ENCODE measurements at regions not wholly inside any gene's neighbourhood (a gene's known extent, or its start where the extent isn't known, plus 50 kb on each side); places are given as distances from the start of the nearest gene placed in this dataset.

DNA sequence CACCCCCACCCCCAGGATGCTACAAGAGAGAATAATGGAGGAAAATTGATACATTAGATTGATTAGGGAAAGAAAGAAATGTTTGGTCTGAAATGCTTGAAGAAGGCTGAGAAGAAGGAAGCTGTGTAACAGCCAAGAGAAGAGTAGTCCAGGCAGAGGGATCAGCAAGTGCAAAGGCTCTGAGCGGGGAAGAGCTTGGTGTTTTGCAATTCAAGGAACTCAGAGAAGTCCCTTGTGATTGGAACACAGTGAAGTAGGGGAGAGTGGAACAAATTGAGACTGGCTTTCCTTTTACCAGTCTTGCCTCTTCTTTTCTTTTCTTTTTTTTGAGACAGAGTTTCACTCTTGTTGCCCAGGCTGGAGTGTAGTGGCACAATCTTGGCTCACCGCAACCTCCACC lies 76.6 kb upstream of the CHD6 start:
- Histone ChIP-seq H3K36me3 (no peaks in the 10 kb centered on the region), H3K9me3 (no peaks in the 10 kb centered on the region), H3K27ac (no peak overlapping the region), H3K27me3 (no peaks in the 10 kb centered on the region), H3K4me1 (peaks cover 0 to 8% of the 10 kb centered on the region in 2 donors), H3K4me3 (no peak overlapping the region)
- intact Hi-C loops (cut with DNase I), result no loop called here
- no peak for ATAC-seq
- no peak for DNase-seq
- TF ChIP-seq, protein P1, sequence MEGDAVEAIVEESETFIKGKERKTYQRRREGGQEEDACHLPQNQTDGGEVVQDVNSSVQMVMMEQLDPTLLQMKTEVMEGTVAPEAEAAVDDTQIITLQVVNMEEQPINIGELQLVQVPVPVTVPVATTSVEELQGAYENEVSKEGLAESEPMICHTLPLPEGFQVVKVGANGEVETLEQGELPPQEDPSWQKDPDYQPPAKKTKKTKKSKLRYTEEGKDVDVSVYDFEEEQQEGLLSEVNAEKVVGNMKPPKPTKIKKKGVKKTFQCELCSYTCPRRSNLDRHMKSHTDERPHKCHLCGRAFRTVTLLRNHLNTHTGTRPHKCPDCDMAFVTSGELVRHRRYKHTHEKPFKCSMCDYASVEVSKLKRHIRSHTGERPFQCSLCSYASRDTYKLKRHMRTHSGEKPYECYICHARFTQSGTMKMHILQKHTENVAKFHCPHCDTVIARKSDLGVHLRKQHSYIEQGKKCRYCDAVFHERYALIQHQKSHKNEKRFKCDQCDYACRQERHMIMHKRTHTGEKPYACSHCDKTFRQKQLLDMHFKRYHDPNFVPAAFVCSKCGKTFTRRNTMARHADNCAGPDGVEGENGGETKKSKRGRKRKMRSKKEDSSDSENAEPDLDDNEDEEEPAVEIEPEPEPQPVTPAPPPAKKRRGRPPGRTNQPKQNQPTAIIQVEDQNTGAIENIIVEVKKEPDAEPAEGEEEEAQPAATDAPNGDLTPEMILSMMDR (IDR thresholded peaks at IDR 0.05), result no peak

DNA sequence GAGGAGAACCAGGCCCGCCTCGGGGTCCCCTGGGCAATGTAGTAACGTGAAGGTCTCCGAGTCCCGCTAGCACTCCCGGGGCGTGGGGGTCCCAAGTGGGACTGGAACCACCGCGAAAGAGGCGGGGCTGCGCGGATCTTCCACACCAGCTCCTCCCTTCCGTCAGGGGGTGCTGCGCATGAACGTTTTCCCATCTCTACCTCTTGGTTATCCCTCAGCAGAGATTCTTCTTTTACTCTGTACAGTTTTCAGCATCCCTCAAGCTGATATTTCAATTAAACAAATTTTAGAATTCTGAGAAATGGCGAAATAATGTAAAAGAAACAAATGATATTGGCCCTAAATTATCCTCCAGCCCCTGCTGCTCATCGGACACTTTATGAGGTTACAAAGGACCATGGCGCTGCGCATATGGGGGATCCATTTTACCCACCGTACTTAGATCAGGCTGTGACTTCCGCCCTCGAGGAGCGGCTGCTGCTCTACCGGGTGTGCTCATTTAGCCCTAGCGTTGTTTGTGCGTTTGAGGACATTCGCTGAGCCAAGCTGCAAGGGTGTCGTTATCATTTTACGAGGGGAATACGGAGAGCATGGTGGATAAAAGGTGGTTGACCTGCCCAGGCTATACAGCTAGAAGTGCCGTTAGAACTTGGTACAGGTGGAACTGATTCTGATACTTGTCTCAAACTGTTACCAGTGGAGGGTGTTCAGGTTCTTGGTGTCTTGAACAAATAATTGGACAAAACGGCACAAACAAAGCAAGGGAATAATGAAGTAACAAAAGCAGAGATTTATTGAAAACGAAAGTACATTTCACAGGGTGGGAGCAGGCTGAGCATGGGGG lies 75.2 kb upstream of the CHD6 start:
- TF ChIP-seq, protein P1 (IDR thresholded peaks at IDR 0.05), result peak; percentile 7 to 29
- H3K4me1 ChIP-seq, result peaks cover 0 to 8% of the 10 kb centered on the region in 2 donors
- peak overlapping the region; percentile 55 to 64 for H3K4me3 ChIP-seq
- peak; percentile 97 for ATAC-seq
- intact Hi-C loops (cut with DNase I), result no loop called here
- no peaks in the 10 kb centered on the region for H3K9me3 ChIP-seq
- peak overlapping the region; percentile 83 to 89 for H3K27ac ChIP-seq
- H3K36me3 ChIP-seq, result no peaks in the 10 kb centered on the region
- H3K27me3 ChIP-seq, result no peaks in the 10 kb centered on the region
- DNase-seq, result peak; percentile 82 to 88 (median 86)

DNA sequence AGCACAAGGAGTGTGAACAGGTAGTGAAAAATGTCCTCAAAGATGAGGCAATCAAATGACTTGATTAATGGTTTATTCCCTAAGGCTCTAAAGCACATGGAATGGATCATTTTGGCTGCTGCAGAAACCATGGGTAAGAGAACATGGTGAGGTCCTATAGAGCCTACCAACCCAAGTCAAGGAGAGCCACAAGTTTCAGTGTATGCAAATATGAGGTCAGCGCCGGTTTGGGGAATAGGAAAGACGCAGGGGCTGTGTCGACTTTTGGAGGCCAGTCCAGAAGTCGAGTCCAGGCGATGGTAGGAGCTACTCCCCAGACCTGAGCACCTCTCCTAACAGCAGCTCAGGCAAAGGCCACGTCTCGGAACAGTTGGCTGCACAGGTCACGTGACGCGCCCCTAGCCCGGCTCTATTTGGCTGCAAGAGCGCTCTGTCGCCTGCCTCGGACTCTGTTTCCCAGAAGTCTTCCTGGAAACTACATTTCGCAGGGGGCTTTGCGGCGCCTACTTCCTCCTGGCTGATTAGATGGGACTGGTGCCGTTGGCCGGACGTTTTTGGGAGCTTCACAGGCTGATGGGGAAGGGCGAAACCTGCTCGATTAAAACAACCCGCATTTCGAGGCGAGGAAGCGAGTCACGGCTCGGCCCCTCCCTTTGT lies 74.4 kb upstream of the CHD6 start:
- ATAC-seq (peak; percentile 75), DNase-seq (peak; percentile 71 to 92 (median 83))
- H3K4me1 ChIP-seq, result peaks cover 0 to 8% of the 10 kb centered on the region in 2 donors
- intact Hi-C loops (cut with DNase I), result no loop called here
- no peaks in the 10 kb centered on the region for H3K9me3 ChIP-seq
- H3K27me3 ChIP-seq, result no peaks in the 10 kb centered on the region
- H3K36me3 ChIP-seq, result no peaks in the 10 kb centered on the region
- H3K4me3 ChIP-seq, result peak overlapping the region; percentile 55 to 64
- peak overlapping the region; percentile 83 to 89 for H3K27ac ChIP-seq
- TF ChIP-seq, protein P1 (IDR thresholded peaks at IDR 0.05), result no peak

DNA sequence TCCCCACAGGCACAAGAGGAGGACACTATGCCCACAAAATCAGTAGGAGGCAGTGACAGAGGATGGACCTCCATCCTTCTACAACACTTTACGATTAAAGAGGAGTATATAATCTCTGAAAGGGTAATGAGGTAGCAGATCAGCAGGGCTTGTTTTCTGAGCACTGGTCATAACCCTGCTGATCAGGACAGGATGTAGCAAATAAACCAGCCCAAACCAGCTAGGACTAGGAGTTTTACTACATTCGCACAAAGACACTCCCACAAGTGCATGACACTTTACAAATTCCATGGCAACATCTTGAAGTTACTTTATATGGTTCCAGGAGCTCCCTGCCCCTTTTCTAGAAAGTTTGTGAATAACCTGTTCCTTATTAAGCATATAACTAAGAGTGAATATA lies 73.3 kb upstream of the CHD6 start:
- Histone ChIP-seq H3K4me3 (no peak overlapping the region), H3K4me1 (peaks cover 0 to 8% of the 10 kb centered on the region in 2 donors), H3K27me3 (peaks cover 0 to 5% of the 10 kb centered on the region in 2 donors), H3K36me3 (no peaks in the 10 kb centered on the region), H3K27ac (no peak overlapping the region), H3K9me3 (no peaks in the 10 kb centered on the region)
- ATAC-seq, result no peak
- DNase-seq, result no peak
- intact Hi-C loops (cut with DNase I), result no loop called here
- TF ChIP-seq, protein P1 (IDR thresholded peaks at IDR 0.05), result no peak

DNA sequence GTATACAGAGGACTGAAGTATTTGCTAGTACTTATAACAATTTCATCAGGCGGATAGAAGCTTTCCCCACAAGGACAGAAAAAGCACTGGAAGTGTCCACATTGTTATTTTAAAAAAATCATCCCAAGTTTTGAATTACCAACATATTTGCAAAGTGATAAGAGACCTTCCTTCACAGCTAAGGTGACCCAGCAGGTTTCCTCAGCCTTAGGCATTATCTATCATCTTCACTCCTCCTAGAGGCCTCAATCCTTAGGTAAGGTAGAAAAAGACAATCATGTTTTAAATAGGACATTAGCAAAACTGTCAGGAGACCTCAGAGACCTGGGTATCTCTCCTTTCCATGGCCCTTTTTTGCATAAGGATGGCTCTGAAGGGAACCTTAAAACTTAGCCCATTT lies 72.5 kb upstream of the CHD6 start:
- intact Hi-C loops (cut with DNase I), result no loop called here
- DNase-seq, result no peak
- Histone ChIP-seq H3K27ac (no peak overlapping the region), H3K9me3 (no peaks in the 10 kb centered on the region), H3K4me1 (peaks cover 0 to 8% of the 10 kb centered on the region in 2 donors), H3K4me3 (no peak overlapping the region), H3K36me3 (no peaks in the 10 kb centered on the region), H3K27me3 (peaks cover 0 to 5% of the 10 kb centered on the region in 2 donors)
- TF ChIP-seq, protein P1 (IDR thresholded peaks at IDR 0.05), result no peak
- no peak for ATAC-seq

Measured in left lung (tissue), 4 donors.